ENCODE measurements at regions not wholly inside any gene's neighbourhood (a gene's known extent, or its start where the extent isn't known, plus 50 kb on each side); places are given as distances from the start of the nearest gene placed in this dataset.
"Not testable (repeated sequence)": the region's sequence is repeated elsewhere in the genome, so short reads cannot be mapped to it uniquely, and the experiment has no call there.

DNA sequence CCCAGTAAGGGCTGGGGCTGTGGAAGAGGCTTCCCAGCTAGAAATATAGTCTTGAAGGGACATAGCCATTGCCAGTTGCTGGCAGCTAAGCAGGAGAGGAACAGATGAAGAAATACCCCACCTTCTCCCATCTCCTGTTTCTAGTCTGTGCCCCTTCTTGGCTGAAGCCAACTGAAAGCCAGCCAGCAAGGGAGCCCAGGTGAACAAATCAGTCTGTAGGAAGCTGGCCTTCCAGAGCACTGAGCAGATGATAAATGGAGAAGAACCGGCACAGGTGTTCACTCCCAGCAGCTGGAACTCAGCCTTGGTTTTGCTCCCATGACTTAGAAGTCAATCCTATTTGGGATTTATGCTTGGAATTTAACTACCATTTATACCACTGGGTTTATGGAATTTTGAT lies 69.2 kb upstream of the DHX40 start:
- no peak for DNase-seq

DNA sequence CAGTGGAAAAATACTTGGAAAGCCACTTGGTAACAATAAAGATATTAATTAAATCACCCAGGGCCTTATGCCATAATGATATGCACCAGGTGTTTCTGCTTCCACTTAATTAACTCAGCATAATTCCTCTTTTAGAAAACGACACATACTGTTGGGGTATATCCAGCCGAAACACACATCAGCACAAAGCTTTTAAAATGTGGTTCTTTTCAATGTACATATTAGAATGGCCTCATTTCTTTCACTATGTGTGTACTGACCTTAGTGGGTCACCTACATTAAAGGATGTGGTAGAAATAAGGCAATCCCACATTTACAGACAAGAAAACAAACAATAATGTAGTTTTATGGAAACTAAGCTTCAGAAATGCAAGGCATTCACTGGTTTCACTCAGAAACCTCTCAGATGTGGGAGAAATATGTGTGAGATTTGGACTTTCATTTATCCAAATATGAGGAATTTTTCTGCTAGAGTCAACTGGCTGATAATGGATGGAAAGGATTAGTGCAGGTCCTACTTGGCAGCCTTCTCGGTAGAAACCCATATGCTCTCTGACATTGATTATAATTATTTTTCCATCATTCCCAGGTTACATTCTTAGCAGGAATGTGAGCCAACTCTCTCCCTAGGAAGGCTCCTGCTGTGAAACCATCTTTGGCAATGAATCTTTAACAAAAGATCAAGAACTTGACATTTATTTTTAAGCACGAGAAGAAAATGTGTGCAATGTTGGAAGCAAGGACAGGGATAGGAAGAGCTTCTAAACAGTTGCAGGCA lies 66.7 kb upstream of the DHX40 start:
- no peak for DNase-seq

DNA sequence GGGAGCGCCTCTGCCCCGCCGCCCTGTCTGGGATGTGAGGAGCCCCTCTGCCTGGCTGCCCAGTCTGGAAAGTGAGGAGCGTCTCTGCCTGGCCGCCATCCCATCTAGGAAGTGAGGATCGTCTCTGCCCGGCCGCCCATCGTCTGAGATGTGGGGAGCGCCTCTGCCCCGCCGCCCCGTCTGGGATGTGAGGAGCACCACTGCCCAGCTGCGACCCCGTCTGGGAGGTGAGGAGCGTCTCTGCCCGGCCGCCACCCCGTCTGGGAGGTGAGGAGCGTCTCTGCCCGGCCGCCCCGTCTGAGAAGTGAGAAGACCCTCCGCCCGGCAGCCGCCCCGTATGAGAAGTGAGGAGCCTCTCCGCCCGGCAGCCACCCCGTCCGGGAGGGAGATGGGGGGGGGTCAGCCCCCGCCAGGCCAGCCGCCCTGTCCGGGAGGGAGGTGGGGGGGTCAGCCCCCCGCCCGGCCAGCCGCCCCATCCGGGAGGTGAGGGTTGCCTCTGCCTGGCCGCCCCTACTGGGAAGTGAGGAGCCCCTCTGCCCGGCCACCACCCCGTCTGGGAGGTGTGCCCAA lies 65.2 kb upstream of the DHX40 start:
- not testable (repeated sequence) for DNase-seq

DNA sequence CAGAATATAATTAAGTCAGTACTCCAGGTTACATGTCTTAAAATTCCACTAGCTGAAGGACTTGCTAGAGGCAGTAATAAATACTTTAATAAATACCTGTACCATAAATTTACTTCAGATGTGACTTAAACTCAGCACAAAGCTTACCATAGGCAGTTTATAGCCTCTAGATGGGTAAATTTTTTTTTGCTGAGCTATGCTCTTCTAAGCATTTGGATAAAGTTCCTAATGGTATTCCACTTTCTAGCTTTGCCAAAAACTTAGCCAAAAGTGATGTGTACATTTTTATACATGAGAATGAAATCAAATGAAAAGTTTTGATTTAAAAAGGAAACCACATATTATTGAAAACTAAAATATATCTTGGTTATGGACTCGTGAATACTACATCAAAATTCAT lies 63.7 kb upstream of the DHX40 start:
- no peak for DNase-seq

DNA sequence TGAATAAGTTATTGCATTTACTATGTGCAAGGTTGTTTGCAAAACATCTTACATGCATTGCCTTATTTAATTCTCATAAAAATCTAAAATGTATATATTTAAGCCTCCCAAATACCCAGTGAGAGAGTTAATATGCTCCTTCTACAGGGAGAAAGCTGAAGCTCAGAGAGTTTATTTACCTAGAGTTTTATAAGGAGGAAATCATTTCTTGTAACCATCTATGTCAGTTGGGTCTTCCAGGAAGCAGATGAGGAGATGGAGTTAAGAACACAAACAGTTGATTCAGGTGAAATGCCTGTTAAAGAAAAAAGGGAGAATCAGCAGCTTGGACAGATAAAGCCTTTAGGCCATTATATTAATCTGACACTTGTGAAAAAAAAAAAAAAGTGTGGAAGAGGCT lies 62.6 kb upstream of the DHX40 start:
- DNase-seq, result no peak

DNA sequence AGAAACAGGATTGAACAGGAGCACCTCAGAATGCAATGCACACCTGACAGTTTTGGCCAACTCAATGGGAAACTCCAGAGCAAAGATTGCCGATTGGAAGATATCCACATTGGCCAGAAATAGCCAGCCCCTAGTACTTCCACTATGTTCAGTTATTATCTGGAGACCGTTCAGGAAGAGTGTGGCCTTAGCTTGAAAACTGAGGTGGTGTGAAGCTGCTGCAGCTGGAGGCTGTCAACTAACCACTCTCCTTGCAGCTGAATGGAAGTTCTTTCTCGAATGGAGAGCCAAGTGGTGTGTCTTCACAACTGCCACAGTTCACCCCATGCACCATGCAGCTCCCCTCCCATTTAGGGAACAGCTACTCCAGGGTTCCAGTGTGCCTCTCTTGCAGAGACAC lies 61.9 kb upstream of the DHX40 start:
- DNase-seq, result no peak

DNA sequence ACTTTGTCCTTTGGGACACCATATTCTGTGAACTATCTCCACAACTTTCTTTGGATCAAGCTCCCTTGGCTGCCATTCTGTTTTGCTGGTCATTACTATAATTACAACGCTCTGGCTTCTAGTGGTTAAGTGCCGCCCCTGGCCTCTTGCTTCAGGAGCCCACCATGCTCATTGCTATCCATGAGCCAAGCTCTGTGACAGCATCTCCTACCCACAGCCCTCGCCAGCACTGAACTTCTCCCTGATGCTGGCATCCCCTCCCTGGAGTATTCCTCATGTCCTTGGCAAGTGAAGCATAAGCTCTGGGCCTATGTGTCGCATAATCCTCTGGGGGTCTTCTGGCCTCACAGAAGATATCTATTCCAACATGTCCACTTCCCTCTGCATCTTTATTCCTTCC lies 60.6 kb upstream of the DHX40 start:
- DNase-seq, result no peak

DNA sequence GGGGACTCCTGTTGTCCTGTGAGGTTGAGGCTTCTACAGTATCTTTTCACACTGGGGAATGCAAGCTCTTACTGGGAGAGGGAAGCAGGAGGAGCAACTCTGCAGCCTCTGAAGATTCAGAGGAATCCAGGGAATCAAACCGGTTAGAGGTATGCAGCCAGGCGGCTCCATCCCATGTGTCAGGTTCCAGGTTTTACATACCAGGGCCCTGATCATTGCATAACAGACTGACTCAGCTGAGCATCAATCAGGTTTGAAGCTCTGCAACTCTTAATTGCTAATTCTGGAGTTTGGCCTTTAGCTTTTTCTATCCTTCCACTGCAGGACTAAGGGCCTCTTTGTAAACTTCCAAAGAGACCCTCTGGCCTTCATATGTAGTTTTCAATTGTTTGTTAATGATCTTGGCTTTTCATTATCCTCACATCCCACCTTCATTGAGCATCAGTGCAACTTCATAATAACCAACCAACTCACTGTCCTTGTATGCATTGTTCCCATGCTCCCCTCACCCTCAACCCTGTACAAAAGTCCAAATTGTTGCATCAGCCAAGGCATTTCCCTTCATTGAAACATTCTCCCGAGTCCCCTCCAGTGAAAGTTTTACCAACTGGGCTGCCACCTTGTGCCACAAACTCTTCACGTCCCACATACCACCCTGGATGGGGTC lies 59.7 kb upstream of the DHX40 start:
- DNase-seq, result no peak

DNA sequence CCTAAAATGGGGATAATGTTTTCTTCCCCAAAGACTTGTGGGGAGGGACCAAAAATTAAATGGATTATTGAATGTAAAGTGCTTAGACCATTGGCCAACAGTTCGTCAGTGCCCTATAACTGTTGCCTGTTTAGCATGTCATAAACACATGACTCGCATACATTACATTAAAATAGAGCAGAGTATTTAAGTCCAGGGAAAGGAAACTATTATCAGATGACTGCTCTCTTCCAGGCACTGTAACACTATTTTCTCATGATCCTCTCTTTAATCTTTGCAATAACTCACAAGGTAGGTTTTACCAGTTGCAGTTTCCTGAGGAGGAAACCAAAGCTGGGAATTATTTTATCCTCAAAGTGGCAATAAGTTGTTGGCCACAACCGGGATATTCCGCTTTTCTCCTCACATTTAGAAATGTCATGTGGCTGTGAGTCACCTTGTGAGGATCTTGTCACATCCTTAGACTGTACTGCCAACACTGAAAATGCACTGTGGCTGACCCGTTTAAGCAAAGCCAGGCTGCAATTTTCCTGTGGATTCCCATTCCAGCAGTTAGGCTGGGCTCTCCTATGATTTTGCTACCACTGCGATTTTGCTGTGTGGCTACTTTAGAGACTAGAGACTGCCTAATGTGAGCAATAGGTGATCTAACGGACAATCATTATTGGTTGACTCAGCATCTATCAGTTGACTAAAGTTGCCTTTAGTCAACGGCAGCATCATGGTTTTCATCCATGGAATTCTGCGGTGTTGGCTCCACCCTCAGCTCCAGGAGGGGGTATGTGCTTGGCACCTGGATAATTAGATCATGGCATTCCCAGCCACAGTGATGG lies 58.3 kb upstream of the DHX40 start:
- DNase-seq, result no peak

DNA sequence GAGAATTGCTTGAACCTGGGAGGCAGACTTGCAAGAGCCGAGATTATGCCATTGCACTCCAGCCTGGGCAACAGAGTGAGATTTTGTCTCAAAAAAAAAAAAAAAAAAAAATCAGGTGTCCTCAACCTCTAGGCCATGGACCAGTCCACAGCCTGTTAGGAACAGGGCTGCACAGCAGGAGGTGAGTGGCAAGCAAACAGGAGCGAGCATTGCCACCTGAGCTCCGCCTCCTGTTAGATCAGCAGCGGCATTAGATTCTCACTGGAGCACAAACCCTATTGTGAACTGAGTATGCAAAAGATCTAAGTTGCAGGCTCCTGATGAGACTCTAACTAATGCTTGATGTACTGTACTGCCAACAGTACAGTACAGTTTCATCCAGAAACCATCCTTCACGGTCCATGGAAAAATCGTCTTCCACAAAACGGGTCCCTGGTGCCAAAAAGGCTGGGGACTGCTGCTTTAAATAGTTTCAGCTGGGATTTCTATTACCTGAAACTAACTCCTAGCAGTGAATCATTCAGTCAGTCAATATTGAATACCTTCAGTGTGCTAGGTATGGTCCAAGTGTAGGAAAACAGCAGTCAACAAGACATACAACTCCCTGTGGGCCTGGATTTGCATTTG lies 56.3 kb upstream of the DHX40 start:
- no peak for DNase-seq

DNA sequence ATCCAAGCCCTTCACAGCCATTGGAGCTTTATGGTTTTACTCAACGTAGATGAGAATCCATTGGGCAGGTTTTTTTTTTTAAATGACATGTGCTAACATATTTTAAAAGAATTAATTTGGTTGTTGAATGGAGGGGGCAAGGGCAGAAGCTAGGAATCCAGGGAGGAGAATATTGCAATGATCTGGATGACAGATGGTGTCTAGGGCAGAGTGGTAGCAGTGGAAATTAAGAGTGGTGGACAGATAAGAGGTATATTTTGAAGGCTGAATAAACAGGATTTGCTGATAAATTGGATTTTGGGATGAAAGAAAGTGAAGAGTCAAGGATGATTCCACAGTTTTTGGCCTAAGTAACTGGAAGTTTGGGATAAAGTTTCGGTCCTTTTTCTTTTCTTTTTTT lies 54.8 kb upstream of the DHX40 start:
- DNase-seq, result no peak

DNA sequence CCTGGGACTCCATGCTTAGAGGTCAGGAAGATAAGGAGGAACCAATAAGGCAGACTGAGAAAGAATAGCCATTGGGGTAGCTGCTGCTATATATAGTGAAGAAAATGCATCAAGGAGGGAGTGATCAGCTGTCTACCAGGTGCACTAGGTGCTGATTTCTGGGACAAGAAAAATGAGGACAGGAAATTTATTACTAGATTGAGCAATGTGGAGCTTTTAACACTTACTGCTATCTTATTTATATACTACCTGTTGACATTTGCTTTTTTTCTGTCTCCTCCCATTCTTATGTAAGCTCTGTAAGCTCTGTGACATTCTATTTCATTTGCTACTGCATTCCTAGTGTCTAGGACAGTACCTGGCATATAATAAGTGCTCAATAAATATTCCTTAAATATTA lies 53.7 kb upstream of the DHX40 start:
- DNase-seq, result no peak

DNA sequence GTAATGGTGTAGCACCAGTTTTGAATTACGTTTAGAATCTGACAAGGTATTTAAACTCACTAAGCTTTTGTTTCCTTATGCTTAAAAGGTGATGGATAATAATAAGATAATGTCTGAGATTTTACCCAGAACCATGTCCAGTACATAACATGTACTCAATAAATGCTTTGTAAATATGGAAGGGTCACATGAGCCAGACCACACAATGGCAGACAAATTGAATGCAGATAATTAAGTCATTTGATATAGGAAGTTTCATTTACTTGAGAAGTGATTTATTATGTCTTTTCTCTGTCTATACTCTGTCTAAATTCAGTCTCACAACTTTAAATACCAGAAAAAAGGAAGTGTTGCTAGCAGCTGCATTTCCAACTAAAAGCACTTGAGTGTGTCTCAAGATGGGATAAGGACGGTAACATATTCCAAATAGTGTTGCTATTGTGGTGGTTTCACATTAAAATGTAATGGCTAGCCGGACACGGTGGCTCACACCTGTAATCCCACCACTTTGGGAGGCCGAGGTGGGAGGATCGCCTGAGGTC lies 52.5 kb upstream of the DHX40 start:
- no peak for DNase-seq

DNA sequence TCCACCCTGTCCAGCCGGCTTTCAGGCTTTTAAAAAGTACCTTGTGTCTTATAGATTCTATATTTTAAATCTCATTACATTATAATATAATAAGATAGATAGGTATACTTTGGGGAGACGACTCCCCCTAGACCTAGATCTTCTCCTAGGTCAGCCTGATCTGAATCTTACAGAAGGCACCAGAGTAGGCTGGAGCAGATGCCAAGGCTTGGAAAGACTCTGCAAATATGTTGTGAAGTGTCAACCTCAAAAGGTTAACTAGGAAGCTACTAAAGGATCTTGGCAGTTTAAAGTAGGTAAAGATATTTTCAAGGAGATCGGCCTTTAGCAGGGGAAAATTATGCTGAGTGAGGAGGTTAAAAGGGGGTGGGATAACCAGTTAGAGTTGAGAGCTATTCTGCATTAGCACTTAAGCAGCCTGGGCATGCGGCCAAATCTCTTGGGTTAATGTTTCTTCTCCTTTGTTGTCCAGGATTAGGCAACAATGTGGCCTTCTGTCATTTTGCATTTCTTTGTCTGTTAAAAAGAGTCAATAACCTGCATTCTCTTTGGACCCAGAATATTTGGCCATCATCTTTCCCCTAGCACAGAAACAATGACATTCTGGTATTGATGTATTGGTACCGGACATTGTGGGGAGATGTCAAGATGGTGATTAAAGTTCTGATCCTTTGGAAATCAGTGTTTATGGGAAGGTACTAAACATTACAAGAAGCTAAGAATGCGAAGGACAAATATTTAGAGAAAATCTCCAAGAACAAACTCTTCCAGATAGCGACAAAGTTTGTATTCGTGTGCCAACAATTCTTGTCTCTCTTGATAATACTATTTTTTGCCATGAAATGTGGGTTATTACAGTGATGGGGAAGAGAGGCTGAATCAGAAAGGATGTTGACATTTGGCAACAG lies 51.2 kb upstream of the DHX40 start:
- peak; percentile 93 for DNase-seq
